ENCODE measurements at regions not wholly inside any gene's neighbourhood (a gene's known extent, or its start where the extent isn't known, plus 50 kb on each side); places are given as distances from the start of the nearest gene placed in this dataset.
A peak's percentile ranks its signal among the peaks of the same experiment; 100 is the strongest.
"Not testable (repeated sequence)": the region's sequence is repeated elsewhere in the genome, so short reads cannot be mapped to it uniquely, and the experiment has no call there.

- Histone ChIP-seq H3K27ac (ENCODE audit: low read length) (no peak overlapping the region), H3K4me3 (ENCODE audit: low read length) (no peak overlapping the region), H3K27me3 (ENCODE audit: control insufficient read depth, insufficient read depth, low read length) (no peaks in the 10 kb centered on the region), H3K4me1 (ENCODE audit: control insufficient read depth, insufficient read depth, low read length) (no peaks in the 10 kb centered on the region), H3K36me3 (ENCODE audit: control insufficient read depth, insufficient read depth, low read length) (no peaks in the 10 kb centered on the region), H3K9me3 (ENCODE audit: control insufficient read depth, insufficient read depth, low read length) (no peaks in the 10 kb centered on the region)
- DNase-seq (ENCODE audit: low read depth, low spot score): no peak
Observed at GRCh38 chr6:141088171-141088570, 1044.6 kb upstream of the GJE1 start.

- H3K36me3 ChIP-seq (ENCODE audit: control insufficient read depth, insufficient read depth, low read length): no peaks in the 10 kb centered on the region
- H3K4me3 ChIP-seq (ENCODE audit: low read length): no peak overlapping the region
- no peaks in the 10 kb centered on the region for H3K27me3 ChIP-seq (ENCODE audit: control insufficient read depth, insufficient read depth, low read length)
- H3K9me3 ChIP-seq (ENCODE audit: control insufficient read depth, insufficient read depth, low read length): no peaks in the 10 kb centered on the region
- no CpG with 5 or more reads among the region's 8 CpGs for WGBS (ENCODE audit: insufficient coverage, insufficient read length)
- no peak overlapping the region for H3K27ac ChIP-seq (ENCODE audit: low read length)
- DNase-seq (ENCODE audit: low read depth, low spot score): peak; percentile 33
- no peaks in the 10 kb centered on the region for H3K4me1 ChIP-seq (ENCODE audit: control insufficient read depth, insufficient read depth, low read length)
Observed at GRCh38 chr6:141077355-141078333, 1055.1 kb upstream of the GJE1 start.

DNA sequence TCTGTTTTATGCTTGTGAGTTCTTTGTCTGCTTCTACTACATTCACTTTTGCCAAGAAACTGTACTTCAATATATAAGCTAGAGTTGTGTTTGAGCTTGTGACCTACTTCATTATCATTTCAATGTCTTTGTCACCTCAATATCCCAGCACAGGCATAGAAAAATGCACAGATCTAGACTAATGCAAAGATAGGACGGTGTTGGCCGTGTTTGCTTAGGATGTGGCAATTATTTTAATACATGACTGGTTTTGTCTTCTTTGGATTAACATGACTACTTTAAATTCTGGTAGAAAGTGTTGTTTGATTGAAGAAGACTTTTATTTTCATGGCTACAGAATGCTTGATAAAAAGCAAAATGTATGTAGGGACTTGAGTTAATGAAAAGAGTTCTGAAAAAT is 1075.0 kb upstream of the GJE1 start:
- Histone ChIP-seq H3K27ac (ENCODE audit: low read length) (no peak overlapping the region), H3K4me3 (ENCODE audit: low read length) (no peak overlapping the region), H3K36me3 (ENCODE audit: control insufficient read depth, insufficient read depth, low read length) (no peaks in the 10 kb centered on the region), H3K27me3 (ENCODE audit: control insufficient read depth, insufficient read depth, low read length) (no peaks in the 10 kb centered on the region), H3K4me1 (ENCODE audit: control insufficient read depth, insufficient read depth, low read length) (no peaks in the 10 kb centered on the region), H3K9me3 (ENCODE audit: control insufficient read depth, insufficient read depth, low read length) (no peaks in the 10 kb centered on the region)
- no CpG with 5 or more reads among the region's 2 CpGs for WGBS (ENCODE audit: insufficient coverage, insufficient read length)
- DNase-seq (ENCODE audit: low read depth, low spot score): no peak

DNA sequence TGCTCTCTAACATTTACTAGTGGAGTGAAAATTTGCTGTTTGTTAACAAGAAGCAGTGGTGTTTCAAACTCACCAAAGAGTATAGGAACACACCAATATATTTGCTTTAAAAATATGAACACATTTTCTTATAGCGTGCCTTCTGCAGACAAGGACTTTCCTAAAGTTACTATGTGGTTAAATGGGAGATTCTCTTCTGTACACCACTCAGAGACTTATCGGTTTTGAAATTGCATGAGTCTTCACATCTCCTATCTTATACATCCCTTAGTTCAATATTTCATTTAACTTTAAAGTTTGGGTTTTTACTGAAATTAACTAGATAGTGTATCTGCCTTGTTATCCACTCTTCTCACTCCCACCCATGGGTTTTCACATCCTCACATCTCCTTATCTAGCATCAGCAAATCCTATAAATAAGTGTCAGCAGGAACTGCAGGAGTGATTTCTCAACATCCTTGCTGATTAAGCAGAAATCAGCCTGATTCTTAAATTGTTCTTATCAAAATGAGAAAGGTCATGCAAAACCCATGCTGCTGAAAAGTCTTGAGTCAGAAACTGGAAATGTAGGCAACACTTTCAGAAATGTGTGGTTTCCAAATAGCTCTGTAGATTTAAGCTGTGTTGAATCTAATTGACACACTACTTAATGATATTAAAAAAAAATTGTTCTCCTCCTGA is 1075.6 kb upstream of the GJE1 start:
- DNase-seq (ENCODE audit: low read depth, low spot score): no peak
- Histone ChIP-seq H3K27me3 (ENCODE audit: control insufficient read depth, insufficient read depth, low read length) (no peaks in the 10 kb centered on the region), H3K27ac (ENCODE audit: low read length) (no peak overlapping the region), H3K4me1 (ENCODE audit: control insufficient read depth, insufficient read depth, low read length) (no peaks in the 10 kb centered on the region), H3K9me3 (ENCODE audit: control insufficient read depth, insufficient read depth, low read length) (no peaks in the 10 kb centered on the region), H3K4me3 (ENCODE audit: low read length) (no peak overlapping the region), H3K36me3 (ENCODE audit: control insufficient read depth, insufficient read depth, low read length) (no peaks in the 10 kb centered on the region)
- WGBS (ENCODE audit: insufficient coverage, insufficient read length): no CpG with 5 or more reads among the region's 2 CpGs

DNA sequence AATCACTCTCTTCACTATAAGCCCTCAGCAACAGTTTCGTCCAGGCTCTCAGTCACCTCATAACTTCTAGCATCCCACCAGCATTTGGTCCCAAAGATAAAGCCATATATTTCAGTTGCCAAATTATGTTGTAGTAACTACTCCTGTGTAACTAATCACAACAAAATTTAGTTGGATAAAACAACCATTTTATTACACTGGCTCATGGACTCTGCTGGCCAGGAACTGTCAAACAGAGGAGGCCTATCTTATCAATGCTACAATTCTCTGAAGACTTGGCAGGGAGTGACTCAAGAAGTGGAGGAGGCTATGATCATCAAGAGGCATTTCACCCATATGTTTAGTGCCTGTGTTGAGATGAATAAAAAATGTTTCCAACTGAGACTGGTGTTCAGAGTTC is 1082.3 kb upstream of the GJE1 start:
- WGBS (ENCODE audit: insufficient coverage, insufficient read length): no CpG with 5 or more reads among the region's 1 CpG

DNA sequence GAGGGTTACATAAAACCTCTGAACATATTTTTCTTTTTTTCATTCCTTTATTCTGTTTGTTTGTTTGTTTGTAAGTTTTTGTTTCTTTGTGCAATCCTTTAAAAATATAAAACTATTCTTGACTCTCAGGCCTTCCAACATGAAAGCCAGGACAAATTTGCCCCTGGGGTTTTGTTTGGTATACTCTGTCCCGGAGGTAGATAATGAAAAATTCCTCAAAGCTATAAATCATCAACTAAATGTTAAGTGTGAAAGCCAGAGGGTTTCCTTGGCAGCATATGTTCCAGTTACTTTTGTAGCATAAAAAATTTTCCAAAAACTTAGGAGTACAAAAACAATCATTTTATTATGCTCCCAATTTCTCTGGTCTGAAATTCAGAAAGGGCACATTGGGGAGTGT is 1084.3 kb upstream of the GJE1 start:
- no CpG with 5 or more reads among the region's 1 CpG for WGBS (ENCODE audit: insufficient coverage, insufficient read length)
- Histone ChIP-seq H3K36me3 (ENCODE audit: control insufficient read depth, insufficient read depth, low read length) (no peaks in the 10 kb centered on the region), H3K27me3 (ENCODE audit: control insufficient read depth, insufficient read depth, low read length) (no peaks in the 10 kb centered on the region), H3K4me3 (ENCODE audit: low read length) (no peak overlapping the region), H3K27ac (ENCODE audit: low read length) (no peak overlapping the region), H3K4me1 (ENCODE audit: control insufficient read depth, insufficient read depth, low read length) (no peaks in the 10 kb centered on the region), H3K9me3 (ENCODE audit: control insufficient read depth, insufficient read depth, low read length) (no peaks in the 10 kb centered on the region)
- no peak for DNase-seq (ENCODE audit: low read depth, low spot score)

More for the DNA sequence above, 1082.3 kb upstream of the GJE1 start:
- H3K27ac ChIP-seq (ENCODE audit: low read length): no peak overlapping the region
- no peak overlapping the region for H3K4me3 ChIP-seq (ENCODE audit: low read length)
- no peaks in the 10 kb centered on the region for H3K36me3 ChIP-seq (ENCODE audit: control insufficient read depth, insufficient read depth, low read length)
- no peaks in the 10 kb centered on the region for H3K27me3 ChIP-seq (ENCODE audit: control insufficient read depth, insufficient read depth, low read length)
- H3K9me3 ChIP-seq (ENCODE audit: control insufficient read depth, insufficient read depth, low read length): no peaks in the 10 kb centered on the region
- no peak for DNase-seq (ENCODE audit: low read depth, low spot score)
- no peaks in the 10 kb centered on the region for H3K4me1 ChIP-seq (ENCODE audit: control insufficient read depth, insufficient read depth, low read length)

GRCh38 chr6:141046496-141046895 is 1086.2 kb upstream of the GJE1 start:
- not testable (repeated sequence) for H3K4me3 ChIP-seq (ENCODE audit: low read length); H3K9me3 ChIP-seq (ENCODE audit: control insufficient read depth, insufficient read depth, low read length); H3K27me3 ChIP-seq (ENCODE audit: control insufficient read depth, insufficient read depth, low read length); DNase-seq (ENCODE audit: low read depth, low spot score); H3K36me3 ChIP-seq (ENCODE audit: control insufficient read depth, insufficient read depth, low read length); H3K27ac ChIP-seq (ENCODE audit: low read length); H3K4me1 ChIP-seq (ENCODE audit: control insufficient read depth, insufficient read depth, low read length)

DNA sequence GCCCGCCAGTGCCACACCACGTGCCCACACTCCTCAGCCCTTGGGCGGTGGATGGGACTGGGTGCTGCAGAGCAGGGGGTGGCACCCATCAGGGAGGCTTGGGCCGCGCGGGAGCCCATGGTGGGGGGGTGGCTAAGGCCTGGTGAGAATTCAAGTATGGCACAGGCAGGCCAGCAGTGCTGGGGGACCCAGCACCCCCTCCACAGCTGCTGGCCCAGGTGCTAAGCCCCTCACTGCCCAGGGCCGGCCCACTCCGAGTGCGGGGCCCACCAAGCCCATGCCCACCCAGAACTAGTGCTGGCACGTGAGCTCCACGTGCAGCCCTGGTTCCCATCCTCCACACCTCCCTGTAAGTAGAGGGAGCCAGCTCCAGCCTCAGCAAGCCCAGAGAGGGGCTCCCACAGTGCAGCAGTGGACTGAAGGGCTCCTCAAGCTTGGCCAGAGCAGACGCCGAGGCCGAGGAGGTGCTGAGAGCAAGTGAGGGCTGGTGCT is 1091.1 kb upstream of the GJE1 start:
- no peak overlapping the region for H3K27ac ChIP-seq (ENCODE audit: low read length)
- H3K27me3 ChIP-seq (ENCODE audit: control insufficient read depth, insufficient read depth, low read length): no peaks in the 10 kb centered on the region
- H3K36me3 ChIP-seq (ENCODE audit: control insufficient read depth, insufficient read depth, low read length): peaks cover 3% of the 10 kb centered on the region; the same call in 1 of the 2 replicates
- H3K4me3 ChIP-seq (ENCODE audit: low read length): no peak overlapping the region
- whole genome bisulfite sequencing (ENCODE audit: insufficient coverage, insufficient read length): no CpG with 5 or more reads among the region's 14 CpGs
- no peak for DNase-seq (ENCODE audit: low read depth, low spot score)
- peaks cover 3% of the 10 kb centered on the region for H3K9me3 ChIP-seq (ENCODE audit: control insufficient read depth, insufficient read depth, low read length)
- no peaks in the 10 kb centered on the region for H3K4me1 ChIP-seq (ENCODE audit: control insufficient read depth, insufficient read depth, low read length)

DNA sequence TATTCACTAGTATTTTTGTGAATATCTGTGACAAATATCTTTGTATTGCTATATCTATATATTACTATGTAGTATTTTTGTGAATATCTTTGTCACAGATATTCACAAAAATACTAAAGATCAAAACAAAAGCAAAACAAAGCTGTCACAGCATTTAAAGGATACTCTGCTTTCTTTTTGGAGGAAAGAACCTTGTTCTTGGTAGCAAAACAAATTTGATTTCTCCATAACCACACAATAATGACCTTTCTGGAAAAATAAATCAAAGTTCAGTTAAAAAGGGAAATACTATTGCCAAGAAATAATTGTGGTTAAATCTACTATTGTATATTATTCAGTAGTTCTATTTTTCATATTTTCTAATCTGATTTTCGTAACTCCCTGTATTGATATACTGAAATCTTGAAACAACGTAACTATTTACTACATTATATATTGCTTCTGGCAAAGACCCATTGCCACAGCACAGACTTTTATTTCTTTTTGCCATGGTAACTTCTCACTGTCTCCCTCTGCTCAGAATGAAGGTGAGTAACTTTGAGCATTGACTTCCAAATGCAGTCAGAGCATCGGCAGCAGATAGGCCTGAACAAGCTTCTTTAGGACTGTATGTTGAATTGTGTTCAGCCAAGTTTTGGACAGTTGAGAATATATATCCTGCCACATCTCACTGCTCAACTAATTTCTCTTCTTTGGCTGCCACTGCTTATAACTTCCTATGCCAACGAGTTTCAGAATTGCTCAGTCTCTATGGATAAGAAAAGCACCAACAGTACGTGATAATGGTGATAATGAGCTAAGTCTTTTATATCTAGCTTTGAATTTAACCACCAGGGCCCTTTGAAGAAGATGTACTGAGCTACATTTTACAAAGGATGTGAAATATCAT is 1097.2 kb upstream of the GJE1 start:
- DNase-seq (ENCODE audit: low read depth, low spot score): no peak
- no peak overlapping the region for H3K27ac ChIP-seq (ENCODE audit: low read length)
- no peaks in the 10 kb centered on the region for H3K4me1 ChIP-seq (ENCODE audit: control insufficient read depth, insufficient read depth, low read length)
- H3K36me3 ChIP-seq (ENCODE audit: control insufficient read depth, insufficient read depth, low read length): no peaks in the 10 kb centered on the region
- H3K27me3 ChIP-seq (ENCODE audit: control insufficient read depth, insufficient read depth, low read length): no peaks in the 10 kb centered on the region
- WGBS (ENCODE audit: insufficient coverage, insufficient read length): no CpG with 5 or more reads among the region's 5 CpGs
- H3K9me3 ChIP-seq (ENCODE audit: control insufficient read depth, insufficient read depth, low read length): no peaks in the 10 kb centered on the region
- H3K4me3 ChIP-seq (ENCODE audit: low read length): no peak overlapping the region

- Histone ChIP-seq H3K36me3 (ENCODE audit: control insufficient read depth, insufficient read depth, low read length) (no peaks in the 10 kb centered on the region), H3K4me3 (ENCODE audit: low read length) (no peak overlapping the region), H3K27me3 (ENCODE audit: control insufficient read depth, insufficient read depth, low read length) (no peaks in the 10 kb centered on the region), H3K9me3 (ENCODE audit: control insufficient read depth, insufficient read depth, low read length) (no peaks in the 10 kb centered on the region), H3K27ac (ENCODE audit: low read length) (no peak overlapping the region), H3K4me1 (ENCODE audit: control insufficient read depth, insufficient read depth, low read length) (no peaks in the 10 kb centered on the region)
- no peak for DNase-seq (ENCODE audit: low read depth, low spot score)
Observed at GRCh38 chr6:141033101-141033500, 1099.6 kb upstream of the GJE1 start.

Measured in iPS DF 6.9 (cell line).